Prostate gland (tissue), 2 donors: ENCODE measurements at regions not wholly inside any gene's neighbourhood (a gene's known extent, or its start where the extent isn't known, plus 50 kb on each side); places are given as distances from the start of the nearest gene placed in this dataset.

Experiments
- DNase-seq: peaks from one replicate; pipeline ENCODE4 v3.0.0-alpha.2; 2019; ENCODE audit warnings: low spot score
- H3K27ac ChIP-seq, 2 donors: fragments of 200-600 bp; sonication (generic); 2 replicates each; pipeline ENCODE4 v1.5.1; 2017 to 2019
- H3K27me3 ChIP-seq: fragments of 200-600 bp; sonication (generic); replicated peaks from 2 replicates; pipeline ENCODE4 v1.5.1; 2019; ENCODE audit not compliant: insufficient read depth
- H3K36me3 ChIP-seq, 2 donors: fragments of 200-600 bp; sonication (generic); 1 replicate in 1 of 2; 2 replicates in 1 of 2; pipeline versions ENCODE4 v1.5.1 to v1.8.1; 2017 to 2019
- H3K4me1 ChIP-seq: fragments of 200-600 bp; sonication (generic); replicated peaks from 2 replicates; pipeline ENCODE4 v1.5.1; 2019
- H3K4me3 ChIP-seq, 2 donors: fragments of 200-600 bp; sonication (generic); 2 replicates each; pipeline ENCODE4 v1.5.1; 2017 to 2019
- H3K9me3 ChIP-seq: fragments of 200-600 bp; sonication (generic); 2 replicates; pipeline ENCODE4 v1.5.1; 2017
- CTCF ChIP-seq, 4 experiments: fragments of 200-600 bp in 2 of 4; fragments of 450-650 bp in 2 of 4; sonication (generic) in 2 of 4; IDR thresholded peaks; 1 replicate in 3 of 4; 2 replicates in 1 of 4; pipeline ENCODE4 v1.5.1; 2016 to 2019; ENCODE audit warnings: antibody characterized with exemption in 4 of 4, mild to moderate bottlenecking in 2 of 4, moderate library complexity in 2 of 4
- POLR2A ChIP-seq: fragments of 450-650 bp; IDR thresholded peaks from one replicate; pipeline ENCODE4 v1.6.1; 2016; ENCODE audit warnings: antibody characterized with exemption, mild to moderate bottlenecking
- POLR2AphosphoS5 ChIP-seq: sonication (generic); formaldehyde crosslinking; IDR thresholded peaks from one replicate; pipeline ENCODE4 v1.6.1; 2017; ENCODE audit warnings: antibody characterized with exemption
- WGBS: methylation state at CpG from one replicate; pipeline ENCODE4 v1.1.5; 2018; 5-methylcytosine and 5-hydroxymethylcytosine counted together
- intact Hi-C: fragments of 100-400 bp; cut with DNase I; formaldehyde crosslinking; loops from one replicate; pipeline ENCODE4 v1.14.2; 2022

DNA sequence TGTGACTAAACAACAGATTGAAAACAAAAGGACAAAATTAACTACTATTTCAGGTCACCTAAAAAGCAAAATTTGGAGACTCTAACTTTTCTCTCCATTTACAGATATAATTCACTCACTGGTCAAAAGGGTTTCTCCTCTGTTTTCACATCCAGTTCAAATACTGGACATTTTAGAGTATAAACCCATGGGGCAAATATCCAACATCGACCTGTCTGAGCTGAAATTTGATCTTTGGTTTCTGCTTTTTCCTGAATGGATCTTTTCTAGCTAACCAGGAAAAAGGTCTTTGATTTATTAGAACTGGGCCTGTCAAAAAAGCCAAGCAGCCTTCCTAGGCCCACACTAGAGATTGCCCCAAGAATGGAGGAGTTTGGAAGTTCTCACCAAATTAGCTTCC lies 69.3 kb upstream of the SATB2 start:
- TF ChIP-seq CTCF (IDR thresholded peaks at IDR 0.05), result no peak
- no peak for TF ChIP-seq POLR2A
- TF ChIP-seq POLR2AphosphoS5, result no peak
- Histone ChIP-seq H3K9me3 (no peaks in the 10 kb centered on the region), H3K27ac (no peak overlapping the region), H3K4me3 (no peak overlapping the region), H3K4me1 (no peaks in the 10 kb centered on the region), H3K36me3 (no peaks in the 10 kb centered on the region), H3K27me3 (no peaks in the 10 kb centered on the region)
- no peak for DNase-seq
- intact Hi-C loops, result no loop called here
- 54% methylated on average over 1 of the region's 1 CpG for WGBS

DNA sequence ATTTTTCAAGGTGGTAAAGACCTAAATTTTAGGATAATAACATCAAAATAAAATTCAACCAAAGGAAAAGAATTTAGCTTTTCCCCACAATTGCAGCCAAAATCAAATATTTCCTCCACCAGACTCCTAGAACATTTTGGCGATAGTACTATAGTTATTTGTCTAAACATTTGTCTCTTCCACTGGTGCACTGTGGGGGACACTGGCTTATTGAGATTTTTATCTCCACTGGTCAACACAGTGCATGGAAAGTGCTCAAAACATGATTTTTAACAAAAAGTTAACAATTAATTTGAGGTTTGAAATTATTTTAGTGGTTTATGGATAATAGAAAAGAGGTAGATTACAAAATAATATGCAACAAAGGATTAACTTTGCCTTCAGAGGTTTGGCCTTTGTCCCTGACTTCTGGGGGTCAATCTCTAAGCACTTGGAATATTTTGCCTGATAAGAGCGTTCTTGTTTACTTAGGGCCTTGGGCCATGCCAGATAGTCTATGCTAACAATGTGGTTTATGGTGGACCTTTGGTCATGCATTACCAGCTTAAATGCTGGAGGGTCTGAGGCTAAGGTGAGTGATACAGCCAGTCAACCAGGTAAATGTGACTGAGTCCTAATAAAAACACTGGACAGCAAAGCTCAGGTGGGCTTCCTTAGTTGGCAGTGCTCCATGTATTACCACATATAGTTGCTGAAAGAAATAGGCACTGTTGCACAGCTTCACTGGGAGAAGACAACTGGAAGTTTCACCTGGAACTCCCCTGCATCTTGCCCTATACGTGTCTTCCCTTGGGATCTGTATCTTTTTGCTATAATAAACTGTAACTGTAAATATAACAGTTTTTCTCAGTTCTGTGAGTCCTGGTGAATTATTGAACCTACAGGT lies 67.2 kb upstream of the SATB2 start:
- no peaks in the 10 kb centered on the region for H3K9me3 ChIP-seq
- no peaks in the 10 kb centered on the region for H3K4me1 ChIP-seq
- H3K4me3 ChIP-seq, result no peak overlapping the region
- no peak overlapping the region for H3K27ac ChIP-seq
- H3K27me3 ChIP-seq, result no peaks in the 10 kb centered on the region
- 85% methylated on average over 3 of the region's 3 CpGs for WGBS
- intact Hi-C loops, result no loop called here
- TF ChIP-seq POLR2A, result no peak
- no peak for TF ChIP-seq CTCF (IDR thresholded peaks at IDR 0.05)
- TF ChIP-seq POLR2AphosphoS5, result no peak
- no peaks in the 10 kb centered on the region for H3K36me3 ChIP-seq
- no peak for DNase-seq

DNA sequence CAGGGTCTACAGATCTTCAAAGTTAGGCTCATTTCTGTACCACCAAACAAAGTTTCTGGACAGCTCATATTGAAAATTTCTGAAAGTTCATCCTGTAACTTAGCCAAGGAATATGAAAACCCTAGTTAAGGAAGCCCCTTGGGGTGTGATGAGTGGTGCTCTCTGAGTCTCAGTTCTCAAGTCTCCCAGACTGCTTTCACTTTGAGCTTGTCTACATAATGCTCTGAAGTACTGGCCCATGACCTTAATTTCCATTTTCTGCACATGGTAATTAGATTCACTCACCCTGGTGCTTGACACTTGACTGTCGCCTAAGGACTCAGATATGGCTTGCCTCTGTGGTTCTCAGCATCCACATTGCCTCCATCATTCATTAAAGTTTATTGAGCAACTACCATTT lies 51.7 kb upstream of the SATB2 start:
- Histone ChIP-seq H3K36me3 (no peaks in the 10 kb centered on the region), H3K4me1 (no peaks in the 10 kb centered on the region), H3K9me3 (no peaks in the 10 kb centered on the region), H3K4me3 (no peak overlapping the region), H3K27me3 (no peaks in the 10 kb centered on the region), H3K27ac (no peak overlapping the region)
- no peak for DNase-seq
- TF ChIP-seq POLR2AphosphoS5 (no peak), POLR2A (no peak), CTCF (IDR thresholded peaks at IDR 0.05) (no peak)
- 85% methylated on average over 1 of the region's 1 CpG for WGBS
- intact Hi-C loops, result loop anchor here (10.0 kb wide), 1 partner anchor 705 kb away; no protein-coding TSS in a partner anchor
